ENCODE measurements at regions not wholly inside any gene's neighbourhood (a gene's known extent, or its start where the extent isn't known, plus 50 kb on each side); places are given as distances from the start of the nearest gene placed in this dataset.

DNA sequence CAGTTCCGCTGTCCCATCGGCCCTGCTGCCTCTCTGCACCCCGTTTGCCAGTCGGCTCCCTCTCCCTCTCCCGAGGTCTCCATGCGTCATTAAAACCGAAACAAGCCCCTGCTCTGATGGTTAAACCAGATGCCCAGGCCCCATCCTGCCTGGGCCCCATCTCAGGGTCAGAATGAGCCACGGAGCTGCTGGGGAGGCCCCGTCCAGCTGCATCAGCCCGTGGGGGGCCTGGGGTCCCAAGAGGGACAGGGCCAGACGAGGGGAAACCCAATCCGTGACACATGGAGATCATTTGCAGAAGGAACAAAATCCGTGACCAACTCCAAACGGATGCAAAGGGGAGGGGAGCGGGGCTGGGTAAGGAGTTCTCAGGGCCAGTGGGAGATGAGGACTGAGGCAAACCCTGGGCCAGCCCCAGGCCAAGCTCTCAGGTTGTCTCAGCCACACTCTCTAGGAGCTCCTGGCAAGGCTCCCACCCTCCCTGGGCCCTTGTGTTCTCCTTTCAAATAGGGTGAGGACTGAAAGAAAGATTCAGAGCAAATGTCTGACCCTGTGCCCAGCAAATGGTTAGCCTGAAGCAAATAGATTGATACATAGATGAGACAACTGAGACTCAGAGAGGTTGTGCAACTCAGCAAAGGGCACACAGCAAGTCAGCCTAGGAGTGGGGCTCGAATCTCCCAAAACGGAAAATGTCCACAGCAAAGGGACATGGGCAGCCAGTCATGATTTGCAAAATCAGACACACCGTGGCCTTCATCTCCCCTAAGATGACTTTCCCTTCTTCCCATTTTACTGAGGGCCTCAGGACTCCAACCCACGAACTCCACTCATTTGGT, 162.1 kb downstream of the MN1 start:
- WGBS, 2 donors: 70 to 82% methylated on average over 19 of the region's 19 CpGs
- no peak for TF ChIP-seq CTCF (IDR thresholded peaks at IDR 0.05; ENCODE audit: control extremely low read depth, extremely low read depth)
- H3K27ac ChIP-seq (ENCODE audit: low read depth in 1 of 2, low read length in 1 of 2): no peak overlapping the region
- no peaks in the 10 kb centered on the region for H3K36me3 ChIP-seq (ENCODE audit: control insufficient read depth in 4 of 4, insufficient read depth in 4 of 4, low read length in 4 of 4)
- H3K9ac ChIP-seq (ENCODE audit: insufficient read depth in 1 of 2, low read length in 2 of 2): no peak overlapping the region
- no peaks in the 10 kb centered on the region for H3K9me3 ChIP-seq (ENCODE audit: control insufficient read depth in 4 of 4, insufficient read depth in 3 of 4, low read length in 3 of 4)
- H3K4me3 ChIP-seq: no peak overlapping the region
- H3K4me1 ChIP-seq (ENCODE audit: control insufficient read depth in 5 of 5, insufficient read depth in 5 of 5, low read length in 5 of 5): peaks cover 0 to 14% (median 0%) of the 10 kb centered on the region in 5 donors
- DNase-seq (peak in 1 of 3 donors; percentile 31), ATAC-seq (ENCODE audit: insufficient read depth, low FRiP score) (no peak)
- H3K27me3 ChIP-seq (ENCODE audit: control insufficient read depth in 3 of 3, insufficient read depth in 3 of 3, low read length in 2 of 3): no peaks in the 10 kb centered on the region

- H3K27me3 ChIP-seq (ENCODE audit: control insufficient read depth in 3 of 3, insufficient read depth in 3 of 3, low read length in 2 of 3): no peaks in the 10 kb centered on the region
- TF ChIP-seq CTCF (IDR thresholded peaks at IDR 0.05; ENCODE audit: control extremely low read depth, extremely low read depth): no peak
- H3K9me3 ChIP-seq (ENCODE audit: control insufficient read depth in 4 of 4, insufficient read depth in 3 of 4, low read length in 3 of 4): no peaks in the 10 kb centered on the region
- ATAC-seq (ENCODE audit: insufficient read depth, low FRiP score) (no peak), DNase-seq (peak in 1 of 3 donors; percentile 47)
- 54 to 55% methylated on average over 8 of the region's 8 CpGs for WGBS, 2 donors
- peaks cover 0 to 14% (median 0%) of the 10 kb centered on the region in 5 donors for H3K4me1 ChIP-seq (ENCODE audit: control insufficient read depth in 5 of 5, insufficient read depth in 5 of 5, low read length in 5 of 5)
- H3K36me3 ChIP-seq (ENCODE audit: control insufficient read depth in 4 of 4, insufficient read depth in 4 of 4, low read length in 4 of 4): no peaks in the 10 kb centered on the region
- no peak overlapping the region for H3K27ac ChIP-seq (ENCODE audit: low read depth in 1 of 2, low read length in 1 of 2)
- no peak overlapping the region for H3K4me3 ChIP-seq
- no peak overlapping the region for H3K9ac ChIP-seq (ENCODE audit: insufficient read depth in 1 of 2, low read length in 2 of 2)
These were observed 160.3 kb downstream of the MN1 start for GRCh38 chr22:27641049-27641795.

DNA sequence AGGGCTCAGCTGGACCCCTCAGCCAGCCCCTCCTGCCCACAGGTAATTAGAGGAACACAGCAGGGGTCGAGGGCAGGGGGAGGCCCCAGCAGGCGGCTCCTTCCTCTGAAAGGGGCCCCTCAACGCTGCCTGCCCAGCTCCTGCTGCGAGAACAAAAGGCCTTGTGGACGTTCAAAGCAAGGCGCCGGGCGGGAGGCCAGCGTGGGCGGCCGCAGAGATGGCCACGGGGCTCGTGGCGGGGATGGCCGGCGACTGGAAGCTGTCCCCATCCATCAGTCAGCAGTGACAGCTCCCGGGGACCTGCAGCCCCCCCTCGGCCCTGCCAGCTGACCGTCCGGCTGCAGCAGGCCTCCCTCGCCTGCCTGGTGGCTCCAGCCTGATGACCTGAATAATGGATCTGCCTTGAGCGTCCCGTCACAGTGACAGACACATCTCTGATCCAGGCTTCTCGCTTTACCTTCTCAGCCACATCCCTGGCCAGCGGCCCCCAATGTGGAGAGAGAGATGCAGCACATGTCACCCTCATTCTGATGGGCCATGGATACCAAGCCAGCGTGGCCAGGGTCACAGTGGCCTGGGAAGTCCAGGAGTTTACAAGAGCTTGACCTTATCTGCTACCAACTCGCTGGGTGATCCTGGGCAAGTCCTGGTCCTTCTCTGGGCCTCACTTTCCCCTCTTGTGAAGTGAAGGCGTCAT, 159.3 kb downstream of the MN1 start:
- 77 to 92% methylated on average over 28 of the region's 28 CpGs for WGBS, 2 donors
- H3K4me3 ChIP-seq: no peak overlapping the region
- ATAC-seq (ENCODE audit: insufficient read depth, low FRiP score): no peak
- no peak overlapping the region for H3K27ac ChIP-seq (ENCODE audit: low read depth in 1 of 2, low read length in 1 of 2)
- no peaks in the 10 kb centered on the region for H3K27me3 ChIP-seq (ENCODE audit: control insufficient read depth in 3 of 3, insufficient read depth in 3 of 3, low read length in 2 of 3)
- H3K36me3 ChIP-seq (ENCODE audit: control insufficient read depth in 4 of 4, insufficient read depth in 4 of 4, low read length in 4 of 4): no peaks in the 10 kb centered on the region
- H3K9me3 ChIP-seq (ENCODE audit: control insufficient read depth in 4 of 4, insufficient read depth in 3 of 4, low read length in 3 of 4): no peaks in the 10 kb centered on the region
- no peak for TF ChIP-seq CTCF (IDR thresholded peaks at IDR 0.05; ENCODE audit: control extremely low read depth, extremely low read depth)
- peak in 2 of 3 donors; percentile 34 to 37 for DNase-seq
- peaks cover 0 to 14% (median 0%) of the 10 kb centered on the region in 5 donors for H3K4me1 ChIP-seq (ENCODE audit: control insufficient read depth in 5 of 5, insufficient read depth in 5 of 5, low read length in 5 of 5)
- H3K9ac ChIP-seq (ENCODE audit: insufficient read depth in 1 of 2, low read length in 2 of 2): no peak overlapping the region

Data from lung (tissue), 11 donors.